ENCODE measurements at regions not wholly inside any gene's neighbourhood (a gene's known extent, or its start where the extent isn't known, plus 50 kb on each side); places are given as distances from the start of the nearest gene placed in this dataset.
"Not testable (repeated sequence)": the region's sequence is repeated elsewhere in the genome, so short reads cannot be mapped to it uniquely, and the experiment has no call there.

GRCh38 chrX:136975684-136976470, 57.9 kb downstream of the GPR101 start:
- DNase-seq (ENCODE audit: low read depth) = no peak

GRCh38 chrX:136967966-136968365, 65.8 kb downstream of the GPR101 start:
- no peak for DNase-seq (ENCODE audit: low read depth)

GRCh38 chrX:136963973-136964372, 69.8 kb downstream of the GPR101 start:
- no peak for DNase-seq (ENCODE audit: low read depth)

- no peak for DNase-seq (ENCODE audit: low read depth)
These were observed 72.1 kb downstream of the GPR101 start for GRCh38 chrX:136961594-136962135.

- no peak for DNase-seq (ENCODE audit: low read depth)
These were observed 74.4 kb upstream of the RBMX start for GRCh38 chrX:136954930-136955329.

- DNase-seq (ENCODE audit: low read depth) = peak; percentile 29
These were observed 73.6 kb upstream of the RBMX start for GRCh38 chrX:136953867-136954787.

GRCh38 chrX:136950211-136950610, 69.7 kb upstream of the RBMX start:
- DNase-seq (ENCODE audit: low read depth) = no peak

GRCh38 chrX:136941396-136942337, 61.1 kb upstream of the RBMX start:
- no peak for DNase-seq (ENCODE audit: low read depth)

- no peak for DNase-seq (ENCODE audit: low read depth)
These were observed 55.6 kb upstream of the RBMX start for GRCh38 chrX:136936183-136936549.

- not testable (repeated sequence) for DNase-seq (ENCODE audit: low read depth)
These were observed 55.1 kb upstream of the RBMX start for GRCh38 chrX:136935533-136936182.

GRCh38 chrX:136934652-136935051, 54.1 kb upstream of the RBMX start:
- DNase-seq (ENCODE audit: low read depth) = not testable (repeated sequence)

GRCh38 chrX:136933611-136934145, 53.2 kb upstream of the RBMX start:
- DNase-seq (ENCODE audit: low read depth) = no peak

- no peak for DNase-seq (ENCODE audit: low read depth)
These were observed 51.1 kb upstream of the RBMX start for GRCh38 chrX:136931661-136932060.

All from stimulated activated CD8-positive, alpha-beta memory T cell treated with anti-CD3 and anti-CD28 coated beads, Interleukin-4, amount 100 ng/mL, for 24 hours (primary cell).